ENCODE measurements at regions not wholly inside any gene's neighbourhood (a gene's known extent, or its start where the extent isn't known, plus 50 kb on each side); places are given as distances from the start of the nearest gene placed in this dataset.

GRCh38 chr1:227370533-227371254 is 52.4 kb upstream of the CDC42BPA start:
- DNase-seq: no peak

- DNase-seq: peak; percentile 74
Measured at GRCh38 chr1:227369102-227369760, 50.9 kb upstream of the CDC42BPA start.

Measured in OCI-M1 (cell line).